ENCODE measurements at regions not wholly inside any gene's neighbourhood (a gene's known extent, or its start where the extent isn't known, plus 50 kb on each side); places are given as distances from the start of the nearest gene placed in this dataset.

DNA sequence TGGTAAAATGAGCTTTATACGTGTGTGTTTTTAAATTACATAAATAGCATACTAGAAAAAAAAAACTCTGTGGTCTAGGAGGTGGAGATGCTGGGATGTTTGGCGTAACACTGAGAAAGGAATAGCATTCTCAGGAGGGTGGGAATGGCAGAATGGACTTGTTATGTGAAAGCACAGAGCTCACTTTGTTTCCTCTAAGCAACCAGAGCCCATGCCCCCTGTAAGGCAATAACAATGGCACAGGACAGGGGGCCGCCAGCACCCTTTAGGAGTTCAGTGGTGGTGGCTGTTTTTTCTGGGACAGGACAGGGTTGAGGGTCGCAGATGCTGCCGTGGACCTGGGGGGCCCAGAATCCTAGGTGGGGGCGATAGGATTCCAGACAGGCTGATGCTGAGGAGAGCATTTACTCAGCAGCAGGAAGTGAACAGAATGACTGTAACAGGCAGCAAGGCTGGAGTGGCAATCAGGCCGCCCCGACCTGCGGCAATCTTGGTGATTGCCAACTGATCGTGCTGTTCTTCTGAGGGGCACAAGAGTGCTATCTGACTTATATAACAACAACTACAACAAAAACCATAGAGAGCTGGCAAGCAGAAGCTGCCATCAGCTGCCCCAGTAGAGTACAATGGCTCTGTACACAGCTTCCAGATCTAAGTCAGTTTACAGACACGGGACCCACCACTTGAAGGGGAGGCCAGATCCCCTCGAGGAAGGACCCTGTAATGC, 160.4 kb downstream of the UACA start:
- H3K9me3 ChIP-seq (ENCODE audit: severe bottlenecking) = no peaks in the 10 kb centered on the region
- no peaks in the 10 kb centered on the region for H3K36me3 ChIP-seq
- DNase-seq = no peak
- no peaks in the 10 kb centered on the region for H3K27me3 ChIP-seq (ENCODE audit: insufficient read depth, low read depth, severe bottlenecking)
- H3K4me3 ChIP-seq (ENCODE audit: low read depth, low read length) = no peak overlapping the region
- TF ChIP-seq, protein P1, sequence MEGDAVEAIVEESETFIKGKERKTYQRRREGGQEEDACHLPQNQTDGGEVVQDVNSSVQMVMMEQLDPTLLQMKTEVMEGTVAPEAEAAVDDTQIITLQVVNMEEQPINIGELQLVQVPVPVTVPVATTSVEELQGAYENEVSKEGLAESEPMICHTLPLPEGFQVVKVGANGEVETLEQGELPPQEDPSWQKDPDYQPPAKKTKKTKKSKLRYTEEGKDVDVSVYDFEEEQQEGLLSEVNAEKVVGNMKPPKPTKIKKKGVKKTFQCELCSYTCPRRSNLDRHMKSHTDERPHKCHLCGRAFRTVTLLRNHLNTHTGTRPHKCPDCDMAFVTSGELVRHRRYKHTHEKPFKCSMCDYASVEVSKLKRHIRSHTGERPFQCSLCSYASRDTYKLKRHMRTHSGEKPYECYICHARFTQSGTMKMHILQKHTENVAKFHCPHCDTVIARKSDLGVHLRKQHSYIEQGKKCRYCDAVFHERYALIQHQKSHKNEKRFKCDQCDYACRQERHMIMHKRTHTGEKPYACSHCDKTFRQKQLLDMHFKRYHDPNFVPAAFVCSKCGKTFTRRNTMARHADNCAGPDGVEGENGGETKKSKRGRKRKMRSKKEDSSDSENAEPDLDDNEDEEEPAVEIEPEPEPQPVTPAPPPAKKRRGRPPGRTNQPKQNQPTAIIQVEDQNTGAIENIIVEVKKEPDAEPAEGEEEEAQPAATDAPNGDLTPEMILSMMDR (IDR thresholded peaks at IDR 0.05; ENCODE audit: low read depth, low read length) = no peak
- H3K27ac ChIP-seq = no peak overlapping the region

DNA sequence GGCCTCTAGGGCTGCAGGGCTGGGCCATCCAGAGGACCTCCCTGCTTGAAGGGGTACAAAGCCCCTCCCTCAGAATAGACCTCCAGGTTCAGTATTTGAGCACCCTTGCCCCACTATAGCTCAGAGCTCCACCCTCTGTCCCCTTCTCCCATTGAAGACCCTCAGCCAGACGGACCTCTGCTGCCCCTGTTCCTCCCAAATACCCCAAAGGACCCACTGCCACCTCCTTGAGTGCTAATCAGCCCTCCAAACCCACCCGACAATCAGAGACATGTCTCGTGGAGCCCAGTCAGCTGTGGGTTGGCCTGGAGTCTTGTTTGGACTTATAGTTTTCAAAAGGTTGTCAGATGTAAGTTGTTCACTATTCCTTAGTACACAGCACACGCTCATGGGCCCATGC, 161.1 kb downstream of the UACA start:
- Histone ChIP-seq H3K36me3 (no peaks in the 10 kb centered on the region), H3K27me3 (ENCODE audit: insufficient read depth, low read depth, severe bottlenecking) (no peaks in the 10 kb centered on the region), H3K4me3 (ENCODE audit: low read depth, low read length) (no peak overlapping the region), H3K9me3 (ENCODE audit: severe bottlenecking) (no peaks in the 10 kb centered on the region), H3K27ac (no peak overlapping the region)
- TF ChIP-seq, protein P1 (IDR thresholded peaks at IDR 0.05; ENCODE audit: low read depth, low read length) = no peak
- no peak for DNase-seq

DNA sequence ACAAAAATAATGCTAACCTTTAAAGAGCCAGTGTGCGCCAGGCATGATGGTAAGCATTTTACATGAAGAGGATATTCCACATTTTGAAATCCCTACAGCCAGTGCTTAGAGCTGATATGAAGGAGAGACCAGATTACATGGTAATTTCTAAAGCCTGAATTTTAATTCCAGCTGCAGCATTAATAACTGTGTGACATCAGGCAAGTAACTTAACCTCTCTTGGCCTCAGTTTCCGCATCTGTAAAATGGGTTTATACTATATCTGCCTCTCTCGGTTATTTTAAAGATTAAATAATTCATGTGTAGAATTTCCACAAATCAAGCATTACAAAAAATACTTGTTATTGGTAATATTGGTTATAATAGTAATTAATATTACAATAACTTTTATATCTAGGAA, 165.4 kb downstream of the UACA start:
- peaks cover 12% of the 10 kb centered on the region for H3K9me3 ChIP-seq (ENCODE audit: severe bottlenecking)
- no peak overlapping the region for H3K27ac ChIP-seq
- no peak for DNase-seq
- H3K36me3 ChIP-seq = no peaks in the 10 kb centered on the region
- H3K4me3 ChIP-seq (ENCODE audit: low read depth, low read length) = no peak overlapping the region
- TF ChIP-seq, protein P1 (IDR thresholded peaks at IDR 0.05; ENCODE audit: low read depth, low read length) = no peak
- H3K27me3 ChIP-seq (ENCODE audit: insufficient read depth, low read depth, severe bottlenecking) = no peaks in the 10 kb centered on the region

DNA sequence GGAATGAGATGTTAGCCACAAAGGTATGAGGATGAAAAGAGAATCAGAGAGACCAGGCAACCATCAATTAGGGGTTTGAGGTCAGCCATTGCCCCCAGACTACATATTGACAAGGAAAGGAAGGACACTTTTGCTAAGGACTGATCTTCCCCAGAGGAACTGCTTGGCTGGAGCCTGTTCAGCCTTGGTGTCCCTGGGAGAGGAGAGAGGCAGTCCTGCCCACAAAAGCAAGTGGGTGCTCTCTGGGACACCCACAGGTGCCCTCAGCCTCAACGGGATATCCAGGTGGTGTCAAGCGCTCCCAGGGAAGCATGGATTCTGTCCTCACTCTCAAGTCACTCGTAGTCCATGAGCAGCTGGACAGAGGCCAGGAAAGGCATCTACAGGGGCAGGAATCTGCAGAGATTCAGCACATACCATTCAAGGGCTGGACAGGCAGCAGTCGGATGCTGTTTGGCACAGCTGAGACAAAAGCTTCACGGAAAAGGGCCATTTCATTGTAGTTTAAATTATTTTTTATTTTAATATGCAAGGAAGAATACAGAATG, 166.2 kb downstream of the UACA start:
- H3K36me3 ChIP-seq = no peaks in the 10 kb centered on the region
- H3K27ac ChIP-seq = no peak overlapping the region
- DNase-seq = no peak
- peaks cover 12% of the 10 kb centered on the region for H3K9me3 ChIP-seq (ENCODE audit: severe bottlenecking)
- no peaks in the 10 kb centered on the region for H3K27me3 ChIP-seq (ENCODE audit: insufficient read depth, low read depth, severe bottlenecking)
- TF ChIP-seq, protein P1 (IDR thresholded peaks at IDR 0.05; ENCODE audit: low read depth, low read length) = no peak
- no peak overlapping the region for H3K4me3 ChIP-seq (ENCODE audit: low read depth, low read length)

DNA sequence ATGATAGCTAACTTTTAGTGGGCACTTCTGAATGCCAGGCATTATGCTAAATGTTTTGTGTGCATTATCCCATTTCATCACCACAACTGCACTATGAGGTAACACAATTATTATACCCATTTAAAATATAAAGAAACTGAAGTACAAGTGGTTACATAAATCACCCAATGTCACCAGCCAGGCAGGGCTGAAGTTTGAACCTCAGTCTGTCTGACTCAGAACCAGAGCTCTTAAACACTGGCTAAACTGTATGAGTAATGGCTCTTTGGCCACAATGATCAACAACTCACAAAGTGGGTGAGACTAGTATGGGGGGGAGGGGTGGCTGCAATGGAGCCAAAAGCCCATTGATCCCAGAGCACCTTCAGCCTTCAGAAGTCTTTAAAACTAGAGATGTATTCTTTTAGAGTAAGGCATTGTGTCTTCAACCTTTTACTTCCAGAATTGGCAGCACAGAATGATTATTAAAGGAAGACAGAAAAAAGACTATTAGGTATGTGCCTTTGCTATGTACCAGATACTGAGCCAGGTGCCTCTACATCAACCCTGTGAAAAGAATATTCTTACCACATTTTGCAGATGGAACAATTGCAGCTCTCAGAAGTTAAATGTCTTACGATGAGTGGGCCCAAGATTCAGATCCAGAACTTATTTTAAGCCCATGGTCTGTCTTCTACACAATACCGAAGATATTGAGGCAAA, 166.9 kb downstream of the UACA start:
- Histone ChIP-seq H3K36me3 (no peaks in the 10 kb centered on the region), H3K27ac (no peak overlapping the region), H3K9me3 (ENCODE audit: severe bottlenecking) (peaks cover 12% of the 10 kb centered on the region), H3K4me3 (ENCODE audit: low read depth, low read length) (no peak overlapping the region), H3K27me3 (ENCODE audit: insufficient read depth, low read depth, severe bottlenecking) (no peaks in the 10 kb centered on the region)
- no peak for DNase-seq
- TF ChIP-seq, protein P1 (IDR thresholded peaks at IDR 0.05; ENCODE audit: low read depth, low read length) = no peak

All from WERI-Rb-1 (cell line).